GM21619 (cell line): ENCODE measurements at regions not wholly inside any gene's neighbourhood (a gene's known extent, or its start where the extent isn't known, plus 50 kb on each side); places are given as distances from the start of the nearest gene placed in this dataset.

Experiments
- ATAC-seq: cut with Tn5 transposase; IDR thresholded peaks from one replicate; pipeline ENCODE4 v1.9.1; 2021; ENCODE audit not compliant: unreplicated experiment

GRCh38 chr1:184302346-184302745, 84.5 kb upstream of the C1orf21 start:
- no peak for ATAC-seq

- ATAC-seq = no peak
These were observed 76.5 kb upstream of the C1orf21 start for GRCh38 chr1:184310157-184310819.

- ATAC-seq = no peak
These were observed 75.2 kb upstream of the C1orf21 start for GRCh38 chr1:184311580-184311979.

GRCh38 chr1:184315254-184315653, 71.6 kb upstream of the C1orf21 start:
- ATAC-seq = no peak

DNA sequence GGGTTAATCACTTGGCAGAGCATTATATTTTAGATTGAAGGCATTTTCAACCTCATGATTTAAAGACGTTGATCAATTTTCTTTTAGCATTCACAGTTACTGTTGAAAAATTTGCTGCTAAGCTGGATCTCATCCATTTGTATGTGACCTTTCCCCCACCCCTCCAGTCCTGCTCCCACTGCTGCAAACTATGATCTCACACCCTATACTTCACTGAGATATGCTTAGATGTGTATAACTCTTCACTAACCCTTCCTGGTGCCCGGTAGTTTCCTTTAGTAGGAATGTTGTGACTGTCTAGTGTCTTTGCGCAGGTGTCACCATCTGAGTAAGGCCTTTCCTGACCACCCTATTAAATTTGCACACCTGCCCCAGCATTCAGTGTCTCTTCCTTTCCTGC, 67.0 kb upstream of the C1orf21 start:
- ATAC-seq = no peak

DNA sequence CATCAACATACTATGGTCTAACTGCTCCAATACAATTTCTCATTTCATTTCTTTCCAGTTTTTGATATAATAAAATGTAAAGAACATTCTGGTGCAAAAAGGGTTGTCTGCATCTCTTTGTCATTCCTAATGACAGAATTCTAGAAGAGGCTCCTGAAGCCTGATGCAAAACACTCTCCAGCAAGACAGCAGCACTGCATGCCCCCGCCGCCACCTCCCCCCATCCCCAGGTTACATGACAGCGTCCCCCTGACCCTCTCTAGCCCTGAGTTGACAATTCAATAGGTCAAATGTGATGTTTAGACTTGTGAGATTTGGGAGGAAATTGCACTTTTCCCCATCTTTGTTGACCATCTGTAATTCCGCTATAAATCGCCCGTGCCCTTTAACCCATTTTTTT, 64.6 kb upstream of the C1orf21 start:
- ATAC-seq = no peak

- no peak for ATAC-seq
These were observed 61.9 kb upstream of the C1orf21 start for GRCh38 chr1:184324972-184325371.

DNA sequence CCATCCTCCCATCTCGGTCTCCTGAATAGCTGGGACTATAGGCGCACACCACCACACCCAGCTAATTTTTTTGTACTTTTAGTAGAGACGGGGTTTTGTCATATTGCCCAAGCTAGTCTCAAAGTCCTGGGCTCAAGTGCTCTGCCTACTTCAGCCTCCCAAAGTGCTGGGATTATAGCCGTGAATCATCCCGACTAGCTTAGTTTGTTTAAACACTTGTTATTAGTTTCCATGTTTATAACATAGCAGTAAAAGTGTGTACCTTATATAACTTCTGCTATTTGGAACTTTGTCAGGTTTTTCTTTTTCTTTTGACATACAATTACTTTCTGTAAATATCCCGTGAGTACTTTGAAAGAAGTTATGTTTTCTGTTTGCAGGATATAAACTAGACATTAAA, 60.6 kb upstream of the C1orf21 start:
- no peak for ATAC-seq

DNA sequence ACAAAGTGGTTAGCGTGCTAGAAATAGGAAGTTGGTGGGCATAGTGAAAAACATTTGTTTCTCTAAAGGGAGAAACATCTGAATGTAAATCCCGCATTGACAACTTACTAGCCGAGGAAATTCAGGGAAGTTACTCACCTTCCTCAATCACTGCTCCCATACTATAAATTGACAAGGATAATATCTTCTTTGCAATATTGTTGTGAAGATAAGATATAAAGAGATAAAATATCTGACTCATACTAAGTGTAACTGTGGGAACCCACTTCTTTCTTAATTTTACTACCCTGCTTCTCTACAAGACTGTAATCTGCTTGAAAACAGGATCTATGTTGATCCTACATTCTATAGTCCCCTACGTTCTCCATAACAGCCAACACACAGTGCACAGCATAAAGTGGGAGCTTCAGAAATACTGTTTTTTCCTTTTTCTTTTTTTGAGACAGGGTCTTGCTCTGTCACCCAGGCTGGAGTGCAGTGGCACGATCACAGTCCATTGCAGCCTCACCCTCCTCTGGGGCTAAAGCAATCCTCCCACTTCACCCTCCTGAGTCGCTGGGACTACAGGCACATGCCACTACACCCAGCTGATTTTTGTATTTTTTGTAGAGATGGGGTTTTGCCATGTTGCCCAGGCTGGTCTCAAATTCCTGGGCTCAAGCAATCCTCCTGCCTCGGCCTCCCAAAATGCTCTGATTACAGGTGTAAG, 57.4 kb upstream of the C1orf21 start:
- ATAC-seq = no peak

GRCh38 chr1:184329962-184330868, 56.6 kb upstream of the C1orf21 start:
- ATAC-seq = no peak

DNA sequence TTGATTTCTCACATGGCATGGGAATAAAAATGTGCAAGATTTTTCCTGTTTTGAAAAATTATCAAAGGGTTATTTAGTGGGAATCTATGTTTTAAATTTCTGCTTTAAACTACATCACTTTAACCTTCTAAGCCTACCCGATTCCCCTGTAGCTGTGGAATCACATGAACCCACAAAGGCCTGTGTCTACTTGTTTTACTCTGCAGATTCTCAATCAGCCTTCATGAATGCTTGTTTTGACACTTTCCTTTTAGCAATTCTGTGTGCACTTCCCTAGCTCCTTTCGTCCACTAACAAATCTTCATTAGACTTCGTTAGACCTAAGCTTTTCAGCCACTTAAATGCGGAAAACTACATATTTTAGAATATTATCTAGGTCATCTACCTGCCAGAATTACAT, 56.0 kb upstream of the C1orf21 start:
- ATAC-seq = no peak
